H1 (cell line): ENCODE measurements at regions not wholly inside any gene's neighbourhood (a gene's known extent, or its start where the extent isn't known, plus 50 kb on each side); places are given as distances from the start of the nearest gene placed in this dataset.

ENCODE experiments used
- CTCF ChIA-PET: fragments of 300-600 bp; sonication (Branson Sonifier 250); formaldehyde crosslinking; loops from one replicate; lab custom pipeline; 2021; ENCODE audit not compliant: partially characterized antibody; lab: Charles Lee
- POLR2A ChIA-PET: fragments of 300-600 bp; sonication (Branson Sonifier 250); formaldehyde crosslinking; loops from one replicate; lab custom pipeline; 2021; ENCODE audit warnings: inconsistent platforms; ENCODE audit not compliant: partially characterized antibody; lab: Charles Lee
- DNase-seq, 2 experiments: peaks; one replicate each; pipeline versions ENCODE4 v3.0.0 to v3.0.0-alpha.2; 2010 to 2022; ENCODE audit warnings: low spot score in 2 of 2, low read depth in 1 of 2, mixed read lengths in 1 of 2
- FAIRE-seq: peaks from 2 replicates; lab custom pipeline; 2011; peaks lifted over from hg19 to GRCh38; lab: Jason Lieb, UNC
- H2AFZ ChIP-seq: 2 replicates; pipeline ENCODE4 v1.8.1; 2012; ENCODE audit warnings: low read length, inconsistent platforms
- H2AK5ac ChIP-seq: 2 replicates; pipeline ENCODE4 v1.6.1; 2013; ENCODE audit warnings: low read depth, low read length
- H2BK120ac ChIP-seq: replicated peaks from 2 replicates; pipeline ENCODE3; 2013; ENCODE audit warnings: low read depth, low read length, inconsistent platforms
- H2BK12ac ChIP-seq: 2 replicates; pipeline ENCODE4 v1.6.1; 2013; ENCODE audit warnings: low read depth, low read length
- H2BK15ac ChIP-seq: 2 replicates; pipeline ENCODE4 v1.6.1; 2013; ENCODE audit warnings: low read length
- H2BK20ac ChIP-seq: 2 replicates; pipeline ENCODE4 v1.6.1; 2013; ENCODE audit warnings: low read length
- H2BK5ac ChIP-seq: 2 replicates; pipeline ENCODE4 v1.6.1; 2013; ENCODE audit warnings: low read depth, low read length
- H3K14ac ChIP-seq: 2 replicates; pipeline ENCODE4 v1.6.1; 2013; ENCODE audit warnings: inconsistent platforms; ENCODE audit not compliant: insufficient read length
- H3K18ac ChIP-seq: 2 replicates; pipeline ENCODE4 v1.6.1; 2013; ENCODE audit warnings: low read length; ENCODE audit errors: extremely low read depth
- H3K23ac ChIP-seq: 2 replicates; pipeline ENCODE4 v1.6.1; 2013; ENCODE audit warnings: inconsistent platforms; ENCODE audit not compliant: insufficient read length
- H3K23me2 ChIP-seq: 2 replicates; pipeline ENCODE4 v1.6.1; 2013; ENCODE audit warnings: low read depth, low read length
- H3K27ac ChIP-seq: 2 replicates; pipeline ENCODE4 v1.6.1; 2011; ENCODE audit warnings: low read depth, low read length, inconsistent platforms
- H3K27me3 ChIP-seq, 4 experiments: replicated peaks in 1 of 4; 1 replicate in 1 of 4; 2 replicates in 3 of 4; pipeline versions ENCODE4 v1.6.1 to v1.8.1; 2011 to 2013; ENCODE audit warnings: low read length in 3 of 4, mild to moderate bottlenecking in 3 of 4, inconsistent platforms in 2 of 4, mixed read lengths in 2 of 4, moderate library complexity in 1 of 4; ENCODE audit not compliant: control insufficient read depth in 3 of 4, insufficient read depth in 3 of 4; ENCODE audit errors: extremely low read depth in 1 of 4
- H3K36me3 ChIP-seq, 4 experiments: 2 replicates each; pipeline versions ENCODE4 v1.6.1 to v1.8.1; 2011 to 2013; ENCODE audit warnings: mild to moderate bottlenecking in 4 of 4, low read length in 3 of 4, moderate library complexity in 2 of 4, control low read depth in 1 of 4, inconsistent platforms in 1 of 4; ENCODE audit not compliant: insufficient read depth in 4 of 4, control insufficient read depth in 2 of 4
- H3K4ac ChIP-seq: replicated peaks from 2 replicates; pipeline ENCODE3; 2013; ENCODE audit warnings: low read length, low read depth, mixed read lengths, inconsistent platforms; ENCODE audit not compliant: insufficient read length
- H3K4me1 ChIP-seq, 4 experiments: replicated peaks in 1 of 4; 1 replicate in 1 of 4; 2 replicates in 3 of 4; pipeline versions ENCODE4 v1.6.1 to v1.8.1; 2011 to 2013; ENCODE audit warnings: low read length in 3 of 4, inconsistent platforms in 2 of 4, mixed read lengths in 1 of 4; ENCODE audit not compliant: insufficient read depth in 4 of 4, control insufficient read depth in 3 of 4
- H3K4me2 ChIP-seq, 2 experiments: 2 replicates each; pipeline versions ENCODE4 v1.6.1 to v1.8.1; 2011 to 2013; ENCODE audit warnings: low read depth in 2 of 2, low read length in 2 of 2, control low read depth in 1 of 2, inconsistent platforms in 1 of 2, mild to moderate bottlenecking in 1 of 2; ENCODE audit not compliant: insufficient read depth in 1 of 2
- H3K4me3 ChIP-seq, 4 experiments: fragments of 200-600, 300-600 bp in 1 of 4; sonication (generic), shearing (Covaris generic), sonication (Bioruptor Twin) in 1 of 4; 2 replicates each; pipeline versions ENCODE4 v1.5.1 to v1.8.1; 2011 to 2016; ENCODE audit warnings: low read length in 4 of 4, low read depth in 3 of 4, control low read depth in 2 of 4, inconsistent platforms in 2 of 4, mild to moderate bottlenecking in 2 of 4, mixed read lengths in 1 of 4, moderate library complexity in 1 of 4; ENCODE audit not compliant: insufficient read depth in 2 of 4; ENCODE audit errors: extremely low read depth in 1 of 4
- H3K56ac ChIP-seq: replicated peaks from 2 replicates; pipeline ENCODE3; 2013; ENCODE audit warnings: low read depth, mild to moderate bottlenecking, mixed read lengths, low read length, inconsistent platforms; ENCODE audit not compliant: insufficient read length
- H3K79me1 ChIP-seq: 2 replicates; pipeline ENCODE4 v1.6.1; 2013; ENCODE audit warnings: low read depth, low read length, control low read depth
- H3K79me2 ChIP-seq, 2 experiments: 2 replicates each; pipeline versions ENCODE4 v1.6.1 to v1.8.1; 2012 to 2013; ENCODE audit warnings: low read length in 2 of 2, mild to moderate bottlenecking in 2 of 2, inconsistent platforms in 1 of 2; ENCODE audit not compliant: insufficient read depth in 2 of 2, control insufficient read depth in 1 of 2
- H3K9ac ChIP-seq, 4 experiments: replicated peaks in 1 of 4; 1 replicate in 1 of 4; 2 replicates in 3 of 4; pipeline versions ENCODE4 v1.6.1 to v1.8.1; 2011 to 2013; ENCODE audit warnings: low read depth in 3 of 4, low read length in 3 of 4, control low read depth in 2 of 4, mild to moderate bottlenecking in 2 of 4, moderate library complexity in 2 of 4, inconsistent platforms in 1 of 4; ENCODE audit errors: extremely low read depth in 1 of 4
- H3K9me3 ChIP-seq, 2 experiments: 2 replicates each; pipeline versions ENCODE4 v1.6.1 to v1.8.1; 2012 to 2013; ENCODE audit warnings: mild to moderate bottlenecking in 2 of 2, moderate library complexity in 2 of 2, control low read depth in 1 of 2, inconsistent platforms in 1 of 2, low read depth in 1 of 2, low read length in 1 of 2, mixed read lengths in 1 of 2; ENCODE audit not compliant: insufficient read depth in 2 of 2
- H4K20me1 ChIP-seq, 2 experiments: replicated peaks in 1 of 2; 2 replicates each; pipeline versions ENCODE3 to v1.8.1; 2011 to 2013; ENCODE audit warnings: inconsistent platforms in 2 of 2, low read length in 2 of 2, mild to moderate bottlenecking in 1 of 2; ENCODE audit not compliant: insufficient read depth in 2 of 2, control insufficient read depth in 1 of 2
- H4K5ac ChIP-seq: 2 replicates; pipeline ENCODE4 v1.6.1; 2013; ENCODE audit warnings: low read length, low read depth, mixed read lengths, inconsistent platforms; ENCODE audit not compliant: insufficient read length
- H4K8ac ChIP-seq: 2 replicates; pipeline ENCODE4 v1.8.0; 2013; ENCODE audit warnings: mild to moderate bottlenecking, moderate library complexity, low read length, inconsistent platforms; ENCODE audit not compliant: insufficient read depth; ENCODE audit errors: extremely low read depth
- H4K91ac ChIP-seq: replicated peaks from 2 replicates; pipeline ENCODE3; 2013; ENCODE audit warnings: low read length, mixed read lengths, inconsistent platforms; ENCODE audit not compliant: insufficient read length
- CREB1 ChIP-seq: IDR thresholded peaks from 2 replicates; pipeline ENCODE4 v1.6.1; 2012; ENCODE audit warnings: inconsistent platforms
- CTCF ChIP-seq, 3 experiments: IDR thresholded peaks; 1 replicate in 2 of 3; 2 replicates in 1 of 3; pipeline versions ENCODE4 v1.5.1 to v1.6.1; 2011; ENCODE audit warnings: low read length in 3 of 3, mild to moderate bottlenecking in 3 of 3, inconsistent platforms in 2 of 3, low read depth in 1 of 3, moderate library complexity in 1 of 3; ENCODE audit not compliant: insufficient read depth in 1 of 3; ENCODE audit errors: control extremely low read depth in 1 of 3
- JUND ChIP-seq: IDR thresholded peaks from 2 replicates; pipeline ENCODE4 v1.6.1; 2011; ENCODE audit warnings: mild to moderate bottlenecking, improper control_type of control experiment, low read length
- KDM1A ChIP-seq: fragments of 200-600, 300-600 bp; sonication (generic); IDR thresholded peaks from 2 replicates; pipeline ENCODE4 v1.7.1; 2016; ENCODE audit warnings: mild to moderate bottlenecking, low read length, borderline replicate concordance
- RAD21 ChIP-seq, 2 experiments: IDR thresholded peaks in 1 of 2; conservative IDR thresholded peaks in 1 of 2; 2 replicates each; pipeline ENCODE4 v1.6.1; 2011; ENCODE audit warnings: low read depth in 2 of 2, low read length in 2 of 2, improper control_type of control experiment in 1 of 2, inconsistent platforms in 1 of 2, mild to moderate bottlenecking in 1 of 2, moderate library complexity in 1 of 2
- RXRA ChIP-seq: IDR thresholded peaks from 2 replicates; pipeline ENCODE4 v1.6.1; 2011; ENCODE audit warnings: low read depth, mild to moderate bottlenecking, low read length, moderate library complexity; ENCODE audit not compliant: insufficient read depth
- WGBS, 2 experiments: shearing (Covaris generic) in 1 of 2; methylation state at CpG; one replicate each; pipeline versions ENCODE4 v1.1.6 to v1.1.7; 2013 to 2015; ENCODE audit warnings: low lambda C conversion rate in 2 of 2, mixed read lengths in 2 of 2, inconsistent platforms in 1 of 2, low coverage in 1 of 2, missing lambda C conversion rate in 1 of 2; ENCODE audit not compliant: insufficient replicate concordance in 2 of 2, insufficient coverage in 1 of 2, insufficient read length in 1 of 2; ENCODE audit errors: extremely low coverage in 1 of 2, missing lambda C conversion rate in 1 of 2; 5-methylcytosine and 5-hydroxymethylcytosine counted together

- Histone ChIP-seq H3K27ac (no peak overlapping the region), H2BK5ac (peak overlapping the region; percentile 18; the same call in 1 of the 2 replicates), H3K9me3 (no peaks in the 10 kb centered on the region), H3K23ac (no peak overlapping the region), H2AK5ac (no peak overlapping the region), H3K79me2 (no peaks in the 10 kb centered on the region), H4K91ac (peak overlapping the region; percentile 1), H3K56ac (no peak overlapping the region), H4K5ac (no peak overlapping the region), H3K4me1 (peaks cover 6 to 22% (median 13%) of the 10 kb centered on the region in 4 experiments; a peak in 6 of 7 replicates), H3K4me2 (no peak overlapping the region), H3K27me3 (no peaks in the 10 kb centered on the region), H4K8ac (no peak overlapping the region), H2BK15ac (no peak overlapping the region), H3K9ac (no peak overlapping the region; a peak in 1 of 7 replicates), H3K4me3 (no peak overlapping the region), H3K14ac (no peak overlapping the region), H2BK20ac (peak overlapping the region; percentile 25; the same call in 1 of the 2 replicates), H3K23me2 (no peaks in the 10 kb centered on the region), H2BK12ac (0 out of 2 replicates have a peak overlapping the region, but pooled peaks have one; percentile 7), H2AFZ (no peak overlapping the region; the same call in 1 of the 2 replicates), H3K36me3 (no peaks in the 10 kb centered on the region), H3K4ac (no peak overlapping the region), H4K20me1 (no peaks in the 10 kb centered on the region), H3K79me1 (no peaks in the 10 kb centered on the region), H2BK120ac (no peak overlapping the region), H3K18ac (no peak overlapping the region)
- CTCF ChIA-PET: interaction anchor here (0.6 to 5.4 kb wide), 46 partner anchors 9 to 922 kb away, joined by 3 to 54 read pairs (median 4); partner anchors contain the start of genes KDR and SRD5A3
- 52% methylated on average over 8 of the region's 8 CpGs; no CpG with 5 or more reads in 1 of the 2 experiments for WGBS, 2 experiments
- no peak for TF ChIP-seq CREB1
- TF ChIP-seq JUND: 0 out of 2 replicates have a peak, but pooled peaks have one; percentile 28
- TF ChIP-seq KDM1A: no peak
- TF ChIP-seq RAD21 (IDR thresholded peaks at IDR 0.05 in 1 of 2, conservative IDR thresholded peaks at IDR 0.05 in 1 of 2; ENCODE audit: low read depth in 2 of 2, low read length in 2 of 2): no peak
- TF ChIP-seq RXRA: no peak
- peak in 1 of 3 experiments; percentile 14; a peak in 1 of 4 replicates for TF ChIP-seq CTCF (IDR thresholded peaks at IDR 0.05; ENCODE audit: control extremely low read depth in 1 of 3, insufficient read depth in 1 of 3, low read depth in 1 of 3, low read length in 3 of 3)
- FAIRE-seq (peak; percentile 24), DNase-seq (no peak)
- POLR2A ChIA-PET: interaction anchor here (0.6 to 1.2 kb wide), 5 partner anchors 59 to 213 kb away, joined by 3 to 5 read pairs (median 4); partner anchors contain the start of gene KDR
Observed at GRCh38 chr4:55183926-55184599, 58.7 kb upstream of the KDR start.
